ENCODE measurements at regions not wholly inside any gene's neighbourhood (a gene's known extent, or its start where the extent isn't known, plus 50 kb on each side); places are given as distances from the start of the nearest gene placed in this dataset.

GRCh38 chr17:36867716-36868341, 69.4 kb upstream of the LHX1 start:
- H3K36me3 ChIP-seq = no peaks in the 10 kb centered on the region
- no peak for DNase-seq
- no peaks in the 10 kb centered on the region for H3K9me3 ChIP-seq (ENCODE audit: severe bottlenecking)
- TF ChIP-seq CTCF (IDR thresholded peaks at IDR 0.05; ENCODE audit: low read depth, low read length) = no peak
- no peaks in the 10 kb centered on the region for H3K27me3 ChIP-seq (ENCODE audit: insufficient read depth, low read depth, severe bottlenecking)
- no peak overlapping the region for H3K27ac ChIP-seq
- no peak overlapping the region for H3K4me3 ChIP-seq (ENCODE audit: low read depth, low read length)

- TF ChIP-seq CTCF (IDR thresholded peaks at IDR 0.05; ENCODE audit: low read depth, low read length) = no peak
- Histone ChIP-seq H3K27ac (no peak overlapping the region), H3K27me3 (ENCODE audit: insufficient read depth, low read depth, severe bottlenecking) (no peaks in the 10 kb centered on the region), H3K36me3 (no peaks in the 10 kb centered on the region), H3K4me3 (ENCODE audit: low read depth, low read length) (no peak overlapping the region), H3K9me3 (ENCODE audit: severe bottlenecking) (no peaks in the 10 kb centered on the region)
- no peak for DNase-seq
These were observed 68.5 kb upstream of the LHX1 start for GRCh38 chr17:36868777-36869176.

- DNase-seq = no peak
- Histone ChIP-seq H3K27ac (no peak overlapping the region), H3K9me3 (ENCODE audit: severe bottlenecking) (no peaks in the 10 kb centered on the region), H3K36me3 (no peaks in the 10 kb centered on the region), H3K27me3 (ENCODE audit: insufficient read depth, low read depth, severe bottlenecking) (no peaks in the 10 kb centered on the region), H3K4me3 (ENCODE audit: low read depth, low read length) (no peak overlapping the region)
- TF ChIP-seq CTCF (IDR thresholded peaks at IDR 0.05; ENCODE audit: low read depth, low read length) = no peak
These were observed 67.8 kb upstream of the LHX1 start for GRCh38 chr17:36869441-36869840.

- H3K36me3 ChIP-seq = no peaks in the 10 kb centered on the region
- no peak for TF ChIP-seq CTCF (IDR thresholded peaks at IDR 0.05; ENCODE audit: low read depth, low read length)
These were observed 67.2 kb upstream of the LHX1 start for GRCh38 chr17:36869856-36870719.

GRCh38 chr17:36870720-36870999, 66.6 kb upstream of the LHX1 start:
- Histone ChIP-seq H3K36me3 (no peaks in the 10 kb centered on the region), H3K27me3 (ENCODE audit: insufficient read depth, low read depth, severe bottlenecking) (no peaks in the 10 kb centered on the region)
- TF ChIP-seq CTCF (IDR thresholded peaks at IDR 0.05; ENCODE audit: low read depth, low read length) = 0 out of 2 replicates have a peak, but pooled peaks have one; percentile 3

More at GRCh38 chr17:36869856-36870719, 67.2 kb upstream of the LHX1 start:
- H3K27ac ChIP-seq = no peak overlapping the region
- H3K4me3 ChIP-seq (ENCODE audit: low read depth, low read length) = no peak overlapping the region
- H3K27me3 ChIP-seq (ENCODE audit: insufficient read depth, low read depth, severe bottlenecking) = no peaks in the 10 kb centered on the region
- H3K9me3 ChIP-seq (ENCODE audit: severe bottlenecking) = no peaks in the 10 kb centered on the region
- no peak for DNase-seq

More at GRCh38 chr17:36870720-36870999, 66.6 kb upstream of the LHX1 start:
- Histone ChIP-seq H3K4me3 (ENCODE audit: low read depth, low read length) (no peak overlapping the region), H3K27ac (no peak overlapping the region), H3K9me3 (ENCODE audit: severe bottlenecking) (no peaks in the 10 kb centered on the region)
- no peak for DNase-seq

Measured in WERI-Rb-1 (cell line).